ENCODE measurements at regions not wholly inside any gene's neighbourhood (a gene's known extent, or its start where the extent isn't known, plus 50 kb on each side); places are given as distances from the start of the nearest gene placed in this dataset.

- TF ChIP-seq CEBPB (IDR thresholded peaks at IDR 0.05; ENCODE audit: low read depth) (no peak), SIN3A (IDR thresholded peaks at IDR 0.05; ENCODE audit: low read depth) (no peak), POLR2AphosphoS5 (IDR thresholded peaks at IDR 0.05; ENCODE audit: low read depth, low read length) (no peak), CTCF (IDR thresholded peaks at IDR 0.05 in 2 of 3, conservative IDR thresholded peaks at IDR 0.05 in 1 of 3; ENCODE audit: borderline replicate concordance in 1 of 3, insufficient read depth in 1 of 3, low read depth in 2 of 3, low read length in 2 of 3) (no peak), ATF3 (IDR thresholded peaks at IDR 0.05) (no peak), ZNF274 (IDR thresholded peaks at IDR 0.05; ENCODE audit: low read depth, low read length) (no peak), MAX (IDR thresholded peaks at IDR 0.05) (no peak), RAD21 (IDR thresholded peaks at IDR 0.05; ENCODE audit: low read depth) (no peak), EZH2phosphoT487 (IDR thresholded peaks at IDR 0.05; ENCODE audit: borderline replicate concordance) (no peak), POLR2A (IDR thresholded peaks at IDR 0.05; ENCODE audit: borderline replicate concordance, extremely low read depth, insufficient read depth, insufficient read length) (no peak), YY1 (IDR thresholded peaks at IDR 0.05; ENCODE audit: extremely low read depth, insufficient replicate concordance, low read depth, low read length) (no peak), SP1 (IDR thresholded peaks at IDR 0.05; ENCODE audit: low read depth) (no peak)
These were observed 714.7 kb downstream of the QKI start for GRCh38 chr6:164129218-164129617.
